DND-41 (cell line): ENCODE measurements at regions not wholly inside any gene's neighbourhood (a gene's known extent, or its start where the extent isn't known, plus 50 kb on each side); places are given as distances from the start of the nearest gene placed in this dataset.

Experiments used
- EZH2 ChIP-seq: IDR thresholded peaks from 3 replicates; pipeline ENCODE4 v1.6.1; 2012; ENCODE audit warnings: borderline replicate concordance, low read depth, mild to moderate bottlenecking, moderate library complexity, low read length, inconsistent platforms; ENCODE audit not compliant: severe bottlenecking
- TF ChIP-seq, protein P1 (sequence below): IDR thresholded peaks from 2 replicates; pipeline ENCODE4 v1.5.1; 2012; ENCODE audit warnings: borderline replicate concordance, low read length, moderate library complexity, mild to moderate bottlenecking; ENCODE audit not compliant: poor library complexity, severe bottlenecking; ENCODE audit errors: extremely low read depth

GRCh38 chr9:78892182-78892581 is 595.3 kb downstream of the PSAT1 start:
- TF ChIP-seq, protein P1, sequence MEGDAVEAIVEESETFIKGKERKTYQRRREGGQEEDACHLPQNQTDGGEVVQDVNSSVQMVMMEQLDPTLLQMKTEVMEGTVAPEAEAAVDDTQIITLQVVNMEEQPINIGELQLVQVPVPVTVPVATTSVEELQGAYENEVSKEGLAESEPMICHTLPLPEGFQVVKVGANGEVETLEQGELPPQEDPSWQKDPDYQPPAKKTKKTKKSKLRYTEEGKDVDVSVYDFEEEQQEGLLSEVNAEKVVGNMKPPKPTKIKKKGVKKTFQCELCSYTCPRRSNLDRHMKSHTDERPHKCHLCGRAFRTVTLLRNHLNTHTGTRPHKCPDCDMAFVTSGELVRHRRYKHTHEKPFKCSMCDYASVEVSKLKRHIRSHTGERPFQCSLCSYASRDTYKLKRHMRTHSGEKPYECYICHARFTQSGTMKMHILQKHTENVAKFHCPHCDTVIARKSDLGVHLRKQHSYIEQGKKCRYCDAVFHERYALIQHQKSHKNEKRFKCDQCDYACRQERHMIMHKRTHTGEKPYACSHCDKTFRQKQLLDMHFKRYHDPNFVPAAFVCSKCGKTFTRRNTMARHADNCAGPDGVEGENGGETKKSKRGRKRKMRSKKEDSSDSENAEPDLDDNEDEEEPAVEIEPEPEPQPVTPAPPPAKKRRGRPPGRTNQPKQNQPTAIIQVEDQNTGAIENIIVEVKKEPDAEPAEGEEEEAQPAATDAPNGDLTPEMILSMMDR = no peak
- TF ChIP-seq EZH2 = no peak
